GM10248 (cell line): ENCODE measurements at regions not wholly inside any gene's neighbourhood (a gene's known extent, or its start where the extent isn't known, plus 50 kb on each side); places are given as distances from the start of the nearest gene placed in this dataset.
"Not testable (repeated sequence)": the region's sequence is repeated elsewhere in the genome, so short reads cannot be mapped to it uniquely, and the experiment has no call there.

Experiments used
- CTCF ChIA-PET: fragments of 300-600 bp; sonication (Branson Sonifier 250); formaldehyde crosslinking; extraction: SDS; loops from one replicate; lab custom pipeline; 2021; ENCODE audit warnings: antibody characterized with exemption; lab: Yijun Ruan, JAX
- POLR2A ChIA-PET: fragments of 350-650 bp; sonication (Branson Sonifier 250); formaldehyde crosslinking; extraction: SDS; loops from one replicate; lab custom pipeline; 2020; ENCODE audit warnings: antibody characterized with exemption; lab: Yijun Ruan, JAX
- DNase-seq: peaks from one replicate; pipeline ENCODE4 v3.0.0; 2012; ENCODE audit errors: extremely low spot score
- TF ChIP-seq, protein P1 (sequence below): IDR thresholded peaks from 2 replicates; pipeline ENCODE4 v1.5.1; 2012; ENCODE audit warnings: mild to moderate bottlenecking, low read depth; ENCODE audit errors: extremely low read depth, missing control alignments, control extremely low read depth

DNA sequence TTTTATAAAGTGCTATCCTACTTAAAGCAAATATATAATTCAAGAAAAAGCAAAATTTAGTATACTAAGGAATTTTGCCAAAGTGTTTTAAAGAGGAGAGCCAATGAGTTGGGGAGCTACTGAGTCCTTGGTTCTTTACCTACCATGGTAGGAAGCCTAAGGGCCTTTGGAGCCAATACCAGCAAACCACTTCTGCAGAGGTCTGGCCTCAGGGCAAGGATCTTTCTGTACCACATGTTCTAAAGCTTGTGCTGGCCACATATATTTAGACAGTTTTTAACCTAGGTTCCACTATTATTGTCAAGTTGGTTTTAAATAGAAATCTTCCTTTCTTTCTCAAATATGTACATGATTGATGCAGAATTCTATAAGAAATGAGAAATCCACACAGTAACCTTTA is 172.3 kb upstream of the NREP start:
- CTCF ChIA-PET, result interaction anchor here (1.2 to 1.8 kb wide), 3 partner anchors 11 to 16 kb away, joined by 3 to 5 read pairs (median 4); no protein-coding TSS in a partner anchor

GRCh38 chr5:111928511-111928910 is 171.5 kb upstream of the NREP start:
- no peak for DNase-seq
- TF ChIP-seq, protein P1, sequence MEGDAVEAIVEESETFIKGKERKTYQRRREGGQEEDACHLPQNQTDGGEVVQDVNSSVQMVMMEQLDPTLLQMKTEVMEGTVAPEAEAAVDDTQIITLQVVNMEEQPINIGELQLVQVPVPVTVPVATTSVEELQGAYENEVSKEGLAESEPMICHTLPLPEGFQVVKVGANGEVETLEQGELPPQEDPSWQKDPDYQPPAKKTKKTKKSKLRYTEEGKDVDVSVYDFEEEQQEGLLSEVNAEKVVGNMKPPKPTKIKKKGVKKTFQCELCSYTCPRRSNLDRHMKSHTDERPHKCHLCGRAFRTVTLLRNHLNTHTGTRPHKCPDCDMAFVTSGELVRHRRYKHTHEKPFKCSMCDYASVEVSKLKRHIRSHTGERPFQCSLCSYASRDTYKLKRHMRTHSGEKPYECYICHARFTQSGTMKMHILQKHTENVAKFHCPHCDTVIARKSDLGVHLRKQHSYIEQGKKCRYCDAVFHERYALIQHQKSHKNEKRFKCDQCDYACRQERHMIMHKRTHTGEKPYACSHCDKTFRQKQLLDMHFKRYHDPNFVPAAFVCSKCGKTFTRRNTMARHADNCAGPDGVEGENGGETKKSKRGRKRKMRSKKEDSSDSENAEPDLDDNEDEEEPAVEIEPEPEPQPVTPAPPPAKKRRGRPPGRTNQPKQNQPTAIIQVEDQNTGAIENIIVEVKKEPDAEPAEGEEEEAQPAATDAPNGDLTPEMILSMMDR, result no peak
- ChIA-PET POLR2A (no interaction called here), CTCF (interaction anchor here (1.2 to 1.8 kb wide), 3 partner anchors 12 to 15 kb away, joined by 3 to 5 read pairs (median 4); no protein-coding TSS in a partner anchor)

More for the DNA sequence above, 172.3 kb upstream of the NREP start:
- no peak for DNase-seq
- TF ChIP-seq, protein P1, result no peak
- POLR2A ChIA-PET, result no interaction called here

GRCh38 chr5:111927191-111927590 is 170.2 kb upstream of the NREP start:
- TF ChIP-seq, protein P1, result no peak
- DNase-seq, result no peak
- CTCF ChIA-PET, result interaction anchor here (0.8 to 1.0 kb wide), 2 partner anchors 17 to 31 kb away, joined by 3 to 4 read pairs; no protein-coding TSS in a partner anchor
- POLR2A ChIA-PET, result no interaction called here

DNA sequence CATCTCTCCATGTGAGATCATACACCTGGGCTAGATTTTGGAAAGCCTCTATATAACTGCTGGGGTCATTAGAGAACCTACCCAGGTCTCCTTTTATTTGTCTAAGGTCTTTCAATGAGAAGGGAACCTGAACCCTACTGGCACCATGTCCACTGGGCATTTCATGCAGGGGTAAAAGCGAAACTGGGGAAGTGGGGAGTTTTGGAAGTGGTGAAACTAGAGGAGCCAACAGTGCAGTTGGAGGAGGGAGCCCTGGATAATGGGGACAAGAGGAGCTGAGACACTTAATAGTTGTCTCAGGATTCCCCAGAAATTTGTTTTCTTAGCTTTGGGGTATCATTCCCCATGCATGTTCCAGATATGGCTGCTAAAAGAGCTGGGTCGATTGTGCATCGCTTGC is 169.0 kb upstream of the NREP start:
- no peak for DNase-seq
- CTCF ChIA-PET, result interaction anchor here (1.0 to 1.3 kb wide), 2 partner anchors 8 to 11 kb away, joined by 3 to 4 read pairs; no protein-coding TSS in a partner anchor
- TF ChIP-seq, protein P1, result no peak
- POLR2A ChIA-PET, result no interaction called here

DNA sequence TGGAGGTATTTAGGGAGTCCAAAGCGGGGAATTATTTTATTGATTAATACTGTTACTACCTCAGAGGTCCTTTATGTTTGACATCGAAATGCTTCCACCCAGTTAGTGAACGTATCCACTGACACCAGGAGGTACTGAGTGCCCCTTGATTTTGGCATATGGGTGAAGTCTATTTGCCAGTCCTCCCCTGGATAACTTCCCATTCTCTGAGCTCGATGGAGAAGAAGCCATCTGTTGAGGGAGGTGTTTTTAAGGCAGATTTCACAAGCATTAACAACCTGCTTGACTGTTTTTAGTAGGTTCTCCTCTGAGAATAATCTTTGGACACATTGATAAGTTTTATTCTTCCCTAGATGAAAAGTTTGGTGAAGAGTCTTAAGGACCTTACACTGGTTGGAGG is 165.3 kb upstream of the NREP start:
- TF ChIP-seq, protein P1, result no peak
- DNase-seq, result no peak
- ChIA-PET CTCF (interaction anchor here (1.9 kb wide), 1 partner anchor 12 kb away, joined by 5 read pairs; no protein-coding TSS in a partner anchor), POLR2A (no interaction called here)

DNA sequence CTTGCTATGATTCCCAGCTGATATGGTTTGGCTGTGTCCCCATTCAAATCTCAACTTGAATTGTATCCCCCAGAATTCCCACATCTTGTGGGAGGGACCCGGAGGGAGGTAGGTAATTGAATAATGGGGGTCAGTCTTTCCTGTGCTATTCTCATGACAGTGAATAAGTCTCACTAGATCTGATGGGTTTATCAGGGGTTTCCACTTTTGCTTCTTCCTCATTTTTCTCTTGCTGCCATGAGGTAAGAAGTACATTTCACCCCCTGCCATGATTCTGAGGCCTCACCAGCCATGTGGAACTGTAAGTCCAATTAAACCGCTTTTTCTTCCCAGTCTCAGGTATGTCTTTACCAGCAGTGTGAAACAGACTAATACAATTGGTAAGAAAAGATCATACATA is 164.7 kb upstream of the NREP start:
- POLR2A ChIA-PET, DNase-seq: not testable (repeated sequence)
- CTCF ChIA-PET, result interaction anchor here (0.8 kb wide), 1 partner anchor 9 kb away, joined by 3 read pairs; no protein-coding TSS in a partner anchor

- no peak for DNase-seq
- ChIA-PET POLR2A (no interaction called here), CTCF (interaction anchor here (1.0 to 4.2 kb wide), 4 partner anchors 9 to 94 kb away, joined by 3 to 16 read pairs (median 3); no protein-coding TSS in a partner anchor)
- TF ChIP-seq, protein P1, result no peak
Measured at GRCh38 chr5:111914966-111915636, 158.1 kb upstream of the NREP start.
